MM.1S (cell line): ENCODE measurements at regions not wholly inside any gene's neighbourhood (a gene's known extent, or its start where the extent isn't known, plus 50 kb on each side); places are given as distances from the start of the nearest gene placed in this dataset.

Experiments
- DNase-seq: peaks from one replicate; pipeline ENCODE4 v3.0.0-alpha.2; 2015
- H2AFZ ChIP-seq: fragments of 300-600 bp; sonication (generic); 2 replicates; pipeline ENCODE4 v1.6.0; 2016; ENCODE audit warnings: antibody characterized with exemption, low read length
- H3F3A ChIP-seq: fragments of 300-600 bp; sonication (generic); 2 replicates; pipeline ENCODE4 v1.6.1; 2016; ENCODE audit warnings: mild to moderate bottlenecking, antibody characterized with exemption, low read length, moderate library complexity, mixed read lengths; ENCODE audit not compliant: insufficient read depth
- H3K27ac ChIP-seq: fragments of 300-600 bp; sonication (generic); 2 replicates; pipeline ENCODE4 v1.5.1; 2016; ENCODE audit warnings: mild to moderate bottlenecking, low read length
- H3K27me3 ChIP-seq: fragments of 300-600 bp; sonication (generic); replicated peaks from 2 replicates; pipeline ENCODE4 v1.6.0; 2016; ENCODE audit warnings: low read length; ENCODE audit not compliant: insufficient read depth
- H3K36me3 ChIP-seq: fragments of 300-600 bp; sonication (generic); replicated peaks from 2 replicates; pipeline ENCODE4 v1.6.1; 2016; ENCODE audit warnings: mild to moderate bottlenecking, low read length, mixed read lengths; ENCODE audit not compliant: insufficient read depth
- H3K4me1 ChIP-seq: fragments of 300-600 bp; sonication (generic); 2 replicates; pipeline ENCODE4 v1.6.1; 2016; ENCODE audit warnings: low read length, mixed read lengths
- H3K4me2 ChIP-seq: fragments of 300-600 bp; sonication (generic); 2 replicates; pipeline ENCODE4 v1.6.0; 2016; ENCODE audit warnings: low read depth, low read length
- H3K4me3 ChIP-seq: fragments of 300-600 bp; sonication (generic); 2 replicates; pipeline ENCODE4 v1.5.1; 2016; ENCODE audit warnings: low read length, mixed read lengths
- H3K79me2 ChIP-seq: fragments of 300-600 bp; sonication (generic); 2 replicates; pipeline ENCODE4 v1.6.1; 2016; ENCODE audit warnings: mixed run types, low read length, mixed read lengths
- H3K9ac ChIP-seq: fragments of 300-600 bp; sonication (generic); 2 replicates; pipeline ENCODE4 v1.6.1; 2016; ENCODE audit warnings: low read length, mixed read lengths
- H3K9me2 ChIP-seq: fragments of 300-600 bp; sonication (generic); replicated peaks from 2 replicates; pipeline ENCODE4 v1.6.1; 2016; ENCODE audit warnings: mild to moderate bottlenecking, low read length, mixed read lengths; ENCODE audit not compliant: insufficient read depth
- H3K9me3 ChIP-seq: fragments of 300-600 bp; sonication (generic); replicated peaks from 2 replicates; pipeline ENCODE4 v1.6.1; 2016; ENCODE audit warnings: mild to moderate bottlenecking, low read length, mixed read lengths; ENCODE audit not compliant: insufficient read depth
- H4K20me1 ChIP-seq: fragments of 300-600 bp; sonication (generic); 2 replicates; pipeline ENCODE4 v1.6.1; 2016; ENCODE audit warnings: mild to moderate bottlenecking, low read length, moderate library complexity, mixed read lengths; ENCODE audit not compliant: insufficient read depth
- CTCF ChIP-seq: fragments of 300-600 bp; sonication (generic); IDR thresholded peaks from 2 replicates; pipeline ENCODE4 v1.5.1; 2016; ENCODE audit warnings: antibody characterized with exemption, low read length, mixed read lengths
- EZH2 ChIP-seq: fragments of 300-600 bp; sonication (generic); optimal IDR thresholded peaks from 2 replicates; pipeline ENCODE3; 2017; ENCODE audit warnings: low read depth, mild to moderate bottlenecking, antibody characterized with exemption, low read length, mixed read lengths
- EZH2phosphoT487 ChIP-seq: fragments of 300-600 bp; sonication (generic); IDR thresholded peaks from 2 replicates; pipeline ENCODE4 v1.6.1; 2018; ENCODE audit warnings: antibody characterized with exemption, low read length

DNA sequence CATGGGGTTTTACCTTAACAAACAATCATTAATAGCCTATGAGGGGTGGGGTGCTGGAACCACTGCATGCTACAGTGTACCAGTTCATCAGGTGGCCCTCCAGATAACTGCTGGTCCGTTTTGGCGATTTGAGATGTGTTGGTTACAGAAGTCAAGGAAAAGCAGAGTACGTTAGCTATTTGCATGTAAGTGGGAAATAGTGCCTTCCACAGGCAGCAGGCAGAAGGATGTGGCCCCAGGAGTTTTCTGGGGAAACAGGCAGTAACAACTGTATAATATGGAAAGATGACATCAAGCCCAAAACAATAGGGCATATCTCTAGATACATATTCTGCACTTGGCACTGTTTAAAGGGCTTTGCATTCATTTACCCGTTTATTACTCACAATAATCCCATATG lies 245.7 kb downstream of the COL4A1 start:
- no peak overlapping the region for H2AFZ ChIP-seq
- no peaks in the 10 kb centered on the region for H3K27me3 ChIP-seq
- TF ChIP-seq EZH2phosphoT487 (no peak), EZH2 (no peak), CTCF (no peak)
- H3K79me2 ChIP-seq = no peaks in the 10 kb centered on the region
- H3K9me3 ChIP-seq = no peaks in the 10 kb centered on the region
- no peak overlapping the region for H3K9ac ChIP-seq
- H3K27ac ChIP-seq = no peak overlapping the region
- H3K4me3 ChIP-seq = no peak overlapping the region
- H3K9me2 ChIP-seq = no peaks in the 10 kb centered on the region
- H3K4me2 ChIP-seq = no peak overlapping the region
- no peaks in the 10 kb centered on the region for H4K20me1 ChIP-seq
- H3K4me1 ChIP-seq = no peaks in the 10 kb centered on the region
- DNase-seq = no peak
- no peaks in the 10 kb centered on the region for H3F3A ChIP-seq
- H3K36me3 ChIP-seq = no peaks in the 10 kb centered on the region

- Histone ChIP-seq H3K9me2 (no peaks in the 10 kb centered on the region), H3K4me2 (no peak overlapping the region), H3K4me1 (peaks cover 18% of the 10 kb centered on the region), H3K9me3 (no peaks in the 10 kb centered on the region), H4K20me1 (no peaks in the 10 kb centered on the region), H3K79me2 (no peaks in the 10 kb centered on the region), H3K27me3 (no peaks in the 10 kb centered on the region), H3K36me3 (no peaks in the 10 kb centered on the region), H3K9ac (no peak overlapping the region), H3K27ac (no peak overlapping the region), H3K4me3 (no peak overlapping the region), H3F3A (peaks cover 8% of the 10 kb centered on the region; the same call in 1 of the 2 replicates), H2AFZ (no peak overlapping the region)
- no peak for DNase-seq
- TF ChIP-seq EZH2 = no peak
- no peak for TF ChIP-seq CTCF
- no peak for TF ChIP-seq EZH2phosphoT487
Measured at GRCh38 chr13:110057052-110057451, 249.9 kb downstream of the COL4A1 start.

DNA sequence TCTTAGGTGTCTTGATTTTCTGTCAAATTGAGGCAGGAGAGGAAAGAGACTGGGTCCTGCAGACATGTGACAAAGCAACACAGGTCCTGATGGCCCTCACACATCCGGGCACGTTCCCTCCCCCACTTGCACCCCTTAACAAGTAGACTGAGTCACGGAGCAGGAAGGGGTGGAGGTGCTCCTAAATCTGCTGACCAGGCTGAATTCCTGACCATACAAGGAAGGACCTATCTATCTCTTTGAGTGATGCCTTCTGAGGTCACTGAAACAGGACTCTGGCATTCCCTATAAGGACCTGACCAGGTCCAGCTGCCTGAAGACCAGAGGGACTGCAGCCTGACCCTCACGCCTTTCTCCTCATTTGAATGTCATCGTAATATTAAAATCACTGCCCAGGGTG lies 250.3 kb downstream of the COL4A1 start:
- Histone ChIP-seq H4K20me1 (no peaks in the 10 kb centered on the region), H3K9ac (no peak overlapping the region), H3K27ac (no peak overlapping the region), H3K36me3 (no peaks in the 10 kb centered on the region), H3F3A (peaks cover 8% of the 10 kb centered on the region; the same call in 1 of the 2 replicates), H2AFZ (no peak overlapping the region), H3K4me1 (peaks cover 18% of the 10 kb centered on the region), H3K4me3 (no peak overlapping the region), H3K27me3 (no peaks in the 10 kb centered on the region), H3K4me2 (no peak overlapping the region), H3K9me2 (no peaks in the 10 kb centered on the region), H3K9me3 (no peaks in the 10 kb centered on the region), H3K79me2 (no peaks in the 10 kb centered on the region)
- no peak for TF ChIP-seq CTCF
- no peak for TF ChIP-seq EZH2
- no peak for TF ChIP-seq EZH2phosphoT487
- DNase-seq = no peak
